RWPE1 (cell line): ENCODE measurements at regions not wholly inside any gene's neighbourhood (a gene's known extent, or its start where the extent isn't known, plus 50 kb on each side); places are given as distances from the start of the nearest gene placed in this dataset.

Source experiments
- CTCF ChIA-PET: fragments of 350-600 bp; sonication (Branson Sonifier 250); formaldehyde crosslinking; extraction: SDS; loops from one replicate; lab custom pipeline; 2021; lab: Yijun Ruan, JAX
- POLR2A ChIA-PET: fragments of 400-600 bp; formaldehyde crosslinking; extraction: SDS; loops from one replicate; lab custom pipeline; 2020; ENCODE audit warnings: antibody characterized with exemption; ENCODE audit not compliant: low non-redundant PET; lab: Yijun Ruan, JAX
- DNase-seq: peaks from one replicate; pipeline ENCODE4 v3.0.0; 2012; ENCODE audit warnings: low spot score
- H3K27ac ChIP-seq: fragments of 450-650 bp; 2 replicates; pipeline ENCODE4 v1.5.1; 2017
- CTCF ChIP-seq: fragments of 450-650 bp; conservative IDR thresholded peaks from 2 replicates; pipeline ENCODE4 v1.5.1; 2017; ENCODE audit warnings: low read depth, mild to moderate bottlenecking

DNA sequence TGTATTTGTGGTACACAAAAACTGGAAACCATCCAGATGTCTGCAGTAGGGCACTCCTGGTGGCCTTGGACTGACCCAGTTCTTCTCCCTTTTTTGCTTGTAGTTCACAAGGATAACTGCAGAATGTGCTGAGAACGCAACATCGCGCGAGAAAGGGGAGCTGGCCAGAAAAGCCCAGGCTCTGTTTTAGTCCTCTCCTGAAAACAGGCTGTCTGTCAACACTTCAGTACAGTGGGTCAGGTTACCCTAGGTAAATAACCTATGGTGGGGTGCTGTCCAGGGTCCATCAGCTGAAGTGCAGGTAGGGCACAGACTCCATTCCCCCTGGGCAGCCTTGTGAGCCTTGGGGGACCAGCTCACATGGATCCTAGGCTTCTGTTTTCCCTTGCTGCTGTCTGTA, 495.8 kb downstream of the MDFIC start:
- TF ChIP-seq CTCF: no peak
- no peak overlapping the region for H3K27ac ChIP-seq
- ChIA-PET POLR2A (no interaction called here), CTCF (interaction anchor here (0.7 kb wide), 1 partner anchor 132 kb away, joined by 3 read pairs; no protein-coding TSS in a partner anchor)
- DNase-seq: no peak

GRCh38 chr7:115410972-115411686, 489.2 kb downstream of the MDFIC start:
- DNase-seq: no peak

DNA sequence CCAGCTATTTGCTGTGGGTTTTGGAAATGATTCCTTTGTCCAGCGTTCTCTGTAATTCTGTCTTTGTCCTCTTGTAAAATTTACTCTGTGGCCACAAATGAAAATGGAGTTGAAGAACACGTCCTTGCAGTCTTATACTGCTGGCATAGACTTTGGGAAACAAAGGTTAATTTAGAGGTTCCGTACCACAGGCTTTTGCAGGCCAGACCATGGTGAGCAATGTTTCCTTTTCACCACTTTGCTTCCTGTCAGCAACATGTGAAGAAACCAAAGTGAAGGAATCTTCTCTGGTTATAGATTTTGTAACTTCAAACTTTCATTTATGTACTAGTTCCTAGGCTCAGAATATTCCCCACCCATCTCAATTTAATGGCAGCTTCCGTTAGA, 488.5 kb downstream of the MDFIC start:
- no peak for DNase-seq
- ChIA-PET POLR2A (no interaction called here), CTCF (no interaction called here)
- TF ChIP-seq CTCF: no peak
- H3K27ac ChIP-seq: no peak overlapping the region

More at GRCh38 chr7:115410972-115411686, 489.2 kb downstream of the MDFIC start:
- ChIA-PET POLR2A (no interaction called here), CTCF (interaction anchor here (0.6 kb wide), 1 partner anchor 741 kb away, joined by 5 read pairs; no protein-coding TSS in a partner anchor)
- no peak overlapping the region for H3K27ac ChIP-seq
- no peak for TF ChIP-seq CTCF

GRCh38 chr7:115409682-115410433, 488.0 kb downstream of the MDFIC start:
- H3K27ac ChIP-seq: no peak overlapping the region
- DNase-seq: no peak
- ChIA-PET POLR2A (no interaction called here), CTCF (no interaction called here)
- no peak for TF ChIP-seq CTCF

DNA sequence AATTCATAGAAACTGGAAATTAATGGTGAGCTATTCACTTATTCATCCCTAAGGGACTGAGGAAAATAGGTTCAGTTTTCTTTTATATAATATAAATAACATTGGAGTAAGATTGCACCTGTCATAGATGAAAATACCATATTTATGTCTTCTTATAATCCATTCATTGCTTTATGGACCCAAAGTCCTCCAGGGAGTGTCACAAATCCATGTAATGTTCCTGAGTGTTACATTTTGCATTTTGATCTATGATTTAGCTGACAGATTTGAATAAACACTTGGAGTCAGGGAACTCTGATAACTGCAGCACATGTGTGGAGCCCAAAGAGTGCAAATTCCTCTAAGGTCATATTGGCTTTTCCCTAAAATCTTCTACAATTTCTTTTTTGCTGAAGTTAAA, 484.3 kb downstream of the MDFIC start:
- ChIA-PET CTCF (no interaction called here), POLR2A (no interaction called here)
- H3K27ac ChIP-seq: no peak overlapping the region
- TF ChIP-seq CTCF: no peak
- DNase-seq: no peak

DNA sequence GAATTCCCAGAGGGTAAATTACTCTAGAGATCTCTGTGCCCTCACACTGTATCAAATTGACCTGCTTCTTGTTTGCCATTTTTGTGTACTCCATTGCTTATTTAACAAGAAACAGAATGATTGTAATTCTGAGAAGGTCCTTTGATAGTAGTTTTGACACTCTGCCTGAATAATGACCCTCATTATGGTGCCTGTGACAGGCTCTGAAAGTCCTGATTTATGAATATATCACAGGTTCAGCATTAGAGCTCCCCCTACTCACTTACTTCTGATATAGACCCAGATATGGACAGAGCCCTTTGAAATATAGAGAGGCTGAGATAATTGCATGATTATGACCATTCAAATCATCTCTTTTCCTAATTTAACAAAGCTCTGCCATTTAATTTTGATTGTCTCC, 465.2 kb downstream of the MDFIC start:
- DNase-seq: no peak
- H3K27ac ChIP-seq: no peak overlapping the region
- ChIA-PET POLR2A (no interaction called here), CTCF (interaction anchor here (0.5 kb wide), 1 partner anchor 356 kb away, joined by 3 read pairs; no protein-coding TSS in a partner anchor)
- no peak for TF ChIP-seq CTCF
